BLaER1 treated with 17β-estradiol and CSF1 and Interleukin-3, amounts not matched to agents 10 nM and 100 nM (cell line): ENCODE measurements at regions not wholly inside any gene's neighbourhood (a gene's known extent, or its start where the extent isn't known, plus 50 kb on each side); places are given as distances from the start of the nearest gene placed in this dataset.
A peak's percentile ranks its signal among the peaks of the same experiment; 100 is the strongest.

Experiments
- H3K27ac ChIP-seq, 11 experiments: shearing (Covaris generic); formaldehyde crosslinking; 2 replicates each; pipeline ENCODE4 v1.8.1; 2022
- H3K27me3 ChIP-seq, 11 experiments: shearing (Covaris generic); formaldehyde crosslinking; 2 replicates each; pipeline ENCODE4 v1.8.1; 2022
- H3K36me3 ChIP-seq, 11 experiments: shearing (Covaris generic); formaldehyde crosslinking; 2 replicates each; pipeline ENCODE4 v1.8.1; 2022
- H3K4me1 ChIP-seq, 10 experiments: shearing (Covaris generic); formaldehyde crosslinking; 2 replicates each; pipeline ENCODE4 v1.8.1; 2022
- H3K4me2 ChIP-seq, 11 experiments: shearing (Covaris generic); formaldehyde crosslinking; 2 replicates each; pipeline ENCODE4 v1.8.1; 2022
- H3K4me3 ChIP-seq, 10 experiments: shearing (Covaris generic); formaldehyde crosslinking; 2 replicates each; pipeline ENCODE4 v1.8.1; 2022
- H3K9ac ChIP-seq, 11 experiments: shearing (Covaris generic); formaldehyde crosslinking; 2 replicates each; pipeline ENCODE4 v1.8.1; 2022
- H3K9me3 ChIP-seq, 11 experiments: shearing (Covaris generic); formaldehyde crosslinking; replicated peaks in 1 of 11; 2 replicates each; pipeline ENCODE4 v1.8.1; 2022
- H4K20me1 ChIP-seq, 11 experiments: shearing (Covaris generic); formaldehyde crosslinking; 2 replicates each; pipeline ENCODE4 v1.8.1; 2022
- Cebpa-rat ChIP-seq, 11 experiments: shearing (Covaris generic); IDR thresholded peaks; 2 replicates each; pipeline ENCODE4 v1.8.1; 2022

GRCh38 chr13:50449465-50449864 lies 394.0 kb downstream of the DLEU7 start:
- Histone ChIP-seq H3K27ac (no peak overlapping the region), H3K4me2 (no peak overlapping the region), H3K9me3 (peaks cover 0 to 3% (median 0%) of the 10 kb centered on the region in 11 experiments; a peak in 1 of 22 replicates), H4K20me1 (no peaks in the 10 kb centered on the region), H3K4me1 (peaks cover 0 to 11% (median 0%) of the 10 kb centered on the region in 10 experiments; a peak in 2 of 20 replicates), H3K27me3 (no peaks in the 10 kb centered on the region), H3K9ac (no peak overlapping the region), H3K36me3 (no peaks in the 10 kb centered on the region), H3K4me3 (no peak overlapping the region)
- TF ChIP-seq Cebpa-rat (IDR thresholded peaks at IDR 0.05): no peak

DNA sequence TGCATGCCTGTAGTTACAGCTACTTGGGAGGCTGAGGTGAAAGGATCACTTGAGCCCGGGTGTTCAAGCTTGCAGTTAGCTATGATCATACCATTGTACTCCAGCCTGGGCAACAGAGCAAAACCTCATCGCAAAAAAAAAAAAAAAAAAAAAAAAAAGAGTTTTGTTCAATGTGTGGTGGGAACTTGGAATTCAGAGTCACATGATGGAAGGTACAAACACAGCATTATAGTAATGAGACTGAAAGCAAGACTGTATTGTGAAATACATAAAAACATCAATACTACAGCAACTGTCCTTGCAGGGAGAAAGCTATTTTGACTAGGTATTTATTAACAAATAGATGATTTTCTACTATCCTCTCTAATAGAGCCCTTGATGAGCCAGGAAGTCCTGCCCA lies 393.2 kb downstream of the DLEU7 start:
- peaks cover 0 to 11% (median 0%) of the 10 kb centered on the region in 10 experiments; a peak in 2 of 20 replicates for H3K4me1 ChIP-seq
- H3K9ac ChIP-seq: no peak overlapping the region
- no peak for TF ChIP-seq Cebpa-rat (IDR thresholded peaks at IDR 0.05)
- H3K9me3 ChIP-seq: peaks cover 0 to 3% (median 0%) of the 10 kb centered on the region in 11 experiments; a peak in 1 of 22 replicates
- no peaks in the 10 kb centered on the region for H3K27me3 ChIP-seq
- no peaks in the 10 kb centered on the region for H3K36me3 ChIP-seq
- H3K4me3 ChIP-seq: no peak overlapping the region
- H4K20me1 ChIP-seq: no peaks in the 10 kb centered on the region
- H3K27ac ChIP-seq: no peak overlapping the region
- H3K4me2 ChIP-seq: no peak overlapping the region

GRCh38 chr13:50451609-50452008 lies 391.9 kb downstream of the DLEU7 start:
- H4K20me1 ChIP-seq: no peaks in the 10 kb centered on the region

DNA sequence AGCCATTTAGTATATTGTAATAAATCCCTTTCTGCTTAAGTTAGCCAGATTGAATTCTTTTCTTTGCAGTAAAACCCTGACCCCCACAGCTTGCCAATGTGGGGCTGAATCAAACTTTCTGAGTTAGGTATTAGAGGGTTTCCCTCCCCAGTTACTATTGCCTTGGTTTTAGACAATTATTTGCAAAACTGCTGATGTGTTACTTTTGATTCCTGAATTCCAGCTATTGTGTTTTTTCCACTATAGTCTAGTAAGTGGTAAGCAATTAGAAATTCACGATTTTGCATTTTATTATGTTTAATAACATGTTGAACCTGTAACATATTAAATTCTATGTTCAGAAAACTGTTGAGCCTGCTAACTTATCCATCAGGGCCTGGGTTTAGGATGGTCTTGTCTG lies 391.5 kb downstream of the DLEU7 start:
- H3K9ac ChIP-seq: no peak overlapping the region
- H3K27me3 ChIP-seq: no peaks in the 10 kb centered on the region
- H3K4me2 ChIP-seq: 0 out of 22 replicates have a peak overlapping the region, but pooled peaks of 1 of the 11 experiments have one; percentile 7
- TF ChIP-seq Cebpa-rat (IDR thresholded peaks at IDR 0.05): no peak
- H3K9me3 ChIP-seq: peaks cover 0 to 3% (median 0%) of the 10 kb centered on the region in 11 experiments; a peak in 1 of 22 replicates
- no peak overlapping the region for H3K4me3 ChIP-seq
- no peaks in the 10 kb centered on the region for H4K20me1 ChIP-seq
- H3K36me3 ChIP-seq: no peaks in the 10 kb centered on the region
- H3K4me1 ChIP-seq: peaks cover 0 to 12% (median 0%) of the 10 kb centered on the region in 10 experiments; a peak in 5 of 20 replicates
- H3K27ac ChIP-seq: no peak overlapping the region

More at GRCh38 chr13:50451609-50452008, 391.9 kb downstream of the DLEU7 start:
- Histone ChIP-seq H3K9ac (no peak overlapping the region), H3K4me3 (no peak overlapping the region), H3K36me3 (no peaks in the 10 kb centered on the region), H3K9me3 (peaks cover 0 to 3% (median 0%) of the 10 kb centered on the region in 11 experiments; a peak in 1 of 22 replicates), H3K27ac (no peak overlapping the region), H3K4me1 (peaks cover 0 to 11% (median 0%) of the 10 kb centered on the region in 10 experiments; a peak in 2 of 20 replicates), H3K27me3 (no peaks in the 10 kb centered on the region), H3K4me2 (peak overlapping the region in 1 of 11 experiments; percentile 7; a peak in 2 of 22 replicates)
- no peak for TF ChIP-seq Cebpa-rat (IDR thresholded peaks at IDR 0.05)

GRCh38 chr13:50452756-50453155 lies 390.7 kb downstream of the DLEU7 start:
- no peak for TF ChIP-seq Cebpa-rat (IDR thresholded peaks at IDR 0.05)
- Histone ChIP-seq H3K9ac (no peak overlapping the region), H3K4me2 (no peak overlapping the region; a peak in 1 of 22 replicates), H3K4me1 (peaks cover 5 to 19% (median 7%) of the 10 kb centered on the region in 10 experiments; a peak in 19 of 20 replicates), H3K4me3 (no peak overlapping the region), H3K9me3 (0 out of 22 replicates have a peak, but pooled peaks cover 0 to 3% (median 0%) of the 10 kb centered on the region in 11 experiments), H3K36me3 (no peaks in the 10 kb centered on the region), H3K27me3 (no peaks in the 10 kb centered on the region), H3K27ac (no peak overlapping the region), H4K20me1 (no peaks in the 10 kb centered on the region)

GRCh38 chr13:50453188-50453587 lies 390.3 kb downstream of the DLEU7 start:
- H3K9me3 ChIP-seq: 0 out of 22 replicates have a peak, but pooled peaks cover 0 to 3% (median 0%) of the 10 kb centered on the region in 11 experiments
- no peaks in the 10 kb centered on the region for H4K20me1 ChIP-seq
- H3K36me3 ChIP-seq: no peaks in the 10 kb centered on the region
- no peak overlapping the region for H3K9ac ChIP-seq
- H3K4me2 ChIP-seq: no peak overlapping the region
- H3K4me3 ChIP-seq: no peak overlapping the region
- no peak for TF ChIP-seq Cebpa-rat (IDR thresholded peaks at IDR 0.05)
- no peaks in the 10 kb centered on the region for H3K27me3 ChIP-seq
- H3K4me1 ChIP-seq: peaks cover 6 to 22% (median 9%) of the 10 kb centered on the region in 10 experiments; a peak in 19 of 20 replicates
- H3K27ac ChIP-seq: no peak overlapping the region

DNA sequence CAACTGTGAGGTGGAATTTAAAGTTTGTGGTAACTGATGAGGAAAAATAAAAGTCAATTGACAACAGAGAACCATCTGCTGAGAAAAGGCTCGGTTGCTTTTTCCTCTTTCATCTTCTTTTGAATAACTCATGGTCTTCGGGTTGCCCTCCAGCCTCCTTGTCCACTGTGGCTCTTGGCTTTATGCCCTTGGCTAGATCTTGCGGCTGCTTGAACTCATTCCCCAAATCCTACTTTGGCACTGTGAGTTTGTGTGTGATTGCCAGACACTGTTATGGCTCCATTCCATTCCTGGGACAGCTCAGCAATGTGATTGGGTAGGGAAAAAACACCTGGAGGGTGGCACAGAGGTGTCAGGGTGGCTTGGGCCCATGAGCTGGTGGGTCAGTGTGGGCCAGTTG lies 387.4 kb downstream of the DLEU7 start:
- Histone ChIP-seq H3K4me3 (no peak overlapping the region), H3K9me3 (0 out of 22 replicates have a peak, but pooled peaks cover 0 to 5% (median 0%) of the 10 kb centered on the region in 11 experiments), H3K9ac (no peak overlapping the region), H3K36me3 (no peaks in the 10 kb centered on the region), H3K27ac (no peak overlapping the region), H3K27me3 (no peaks in the 10 kb centered on the region), H4K20me1 (no peaks in the 10 kb centered on the region), H3K4me1 (peaks cover 6 to 21% (median 9%) of the 10 kb centered on the region in 10 experiments; a peak in 19 of 20 replicates), H3K4me2 (no peak overlapping the region)
- no peak for TF ChIP-seq Cebpa-rat (IDR thresholded peaks at IDR 0.05)

GRCh38 chr13:50457415-50458393 lies 385.8 kb downstream of the DLEU7 start:
- H3K9me3 ChIP-seq: 0 out of 22 replicates have a peak, but pooled peaks cover 0 to 5% (median 0%) of the 10 kb centered on the region in 11 experiments
- H3K27ac ChIP-seq: no peak overlapping the region
- H3K4me3 ChIP-seq: no peak overlapping the region
- no peak for TF ChIP-seq Cebpa-rat (IDR thresholded peaks at IDR 0.05)
- H3K4me2 ChIP-seq: peak overlapping the region; percentile 24 to 56 (median 44); a peak in 20 of 22 replicates
- H4K20me1 ChIP-seq: no peaks in the 10 kb centered on the region
- no peaks in the 10 kb centered on the region for H3K36me3 ChIP-seq
- H3K27me3 ChIP-seq: no peaks in the 10 kb centered on the region
- H3K9ac ChIP-seq: no peak overlapping the region
- H3K4me1 ChIP-seq: peaks cover 4 to 11% (median 9%) of the 10 kb centered on the region in 10 experiments; a peak in 19 of 20 replicates

DNA sequence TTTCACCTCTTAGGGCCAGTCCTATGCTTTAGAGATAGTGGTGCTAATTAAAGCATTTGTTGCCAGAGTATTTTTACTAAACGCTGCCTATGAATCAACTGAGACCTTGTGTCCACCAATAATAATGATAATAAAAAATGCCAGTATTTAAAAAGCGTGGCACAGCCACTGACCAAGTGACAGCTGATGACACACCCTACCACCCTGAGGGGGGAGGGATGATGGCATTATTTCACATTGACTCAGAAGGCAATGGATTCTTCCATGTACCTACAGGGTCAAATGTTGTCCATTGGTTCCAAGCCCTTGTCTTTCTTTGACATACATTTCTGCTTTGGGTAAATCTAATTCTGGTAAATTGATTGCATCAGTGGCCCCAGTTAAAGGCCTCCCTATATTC lies 384.4 kb downstream of the DLEU7 start:
- Histone ChIP-seq H3K4me3 (no peak overlapping the region), H3K4me1 (peaks cover 4 to 11% (median 9%) of the 10 kb centered on the region in 10 experiments; a peak in 19 of 20 replicates), H3K36me3 (no peaks in the 10 kb centered on the region), H3K9ac (no peak overlapping the region), H3K4me2 (no peak overlapping the region), H3K9me3 (0 out of 22 replicates have a peak, but pooled peaks cover 0 to 5% (median 0%) of the 10 kb centered on the region in 11 experiments), H4K20me1 (no peaks in the 10 kb centered on the region), H3K27me3 (no peaks in the 10 kb centered on the region), H3K27ac (no peak overlapping the region)
- TF ChIP-seq Cebpa-rat (IDR thresholded peaks at IDR 0.05): no peak
